A549 (cell line): ENCODE measurements at regions not wholly inside any gene's neighbourhood (a gene's known extent, or its start where the extent isn't known, plus 50 kb on each side); places are given as distances from the start of the nearest gene placed in this dataset.

Experiments
- ATAC-seq, 2 experiments: fragments of 200-7000 bp in 1 of 2; fragments of >200 bp in 1 of 2; cut with Nextera tagmentation in 1 of 2; cut with Tn5 transposase in 1 of 2; 3 replicates each; pipeline versions ENCODE4 v1.8.0 to v1.9.1; 2018 to 2020; ENCODE audit warnings: mild to moderate bottlenecking in 1 of 2, moderate library complexity in 1 of 2
- CTCF ChIA-PET: fragments of 300-600 bp; sonication (Branson Sonifier 250); formaldehyde crosslinking; extraction: SDS; loops from one replicate; lab custom pipeline; 2021; ENCODE audit warnings: antibody characterized with exemption, inconsistent platforms; lab: Yijun Ruan, JAX
- POLR2A ChIA-PET: fragments of 350-600 bp; formaldehyde crosslinking; extraction: SDS; loops from one replicate; lab custom pipeline; 2021; ENCODE audit warnings: antibody characterized with exemption, inconsistent platforms; lab: Yijun Ruan, JAX
- DNase-seq, 2 experiments: peaks; one replicate each; pipeline versions ENCODE4 v3.0.0 to v3.0.0-alpha.2; 2011 to 2016; ENCODE audit warnings: low read depth in 1 of 2, low spot score in 1 of 2
- FAIRE-seq: peaks from 2 replicates; lab custom pipeline; 2011; peaks lifted over from hg19 to GRCh38; lab: Jason Lieb, UNC
- H3K27ac ChIP-seq, 2 experiments: fragments of >200 bp; sonication (Bioruptor Twin); formaldehyde crosslinking; 3 replicates each; pipeline ENCODE4 v1.5.1; 2016 to 2017
- H3K4me1 ChIP-seq: fragments of >200 bp; sonication (Bioruptor Twin); formaldehyde crosslinking; 3 replicates; pipeline ENCODE4 v1.6.1; 2016
- H3K4me2 ChIP-seq: fragments of >200 bp; sonication (Bioruptor Twin); formaldehyde crosslinking; 3 replicates; pipeline ENCODE4 v1.6.1; 2016
- H3K4me3 ChIP-seq: fragments of >200 bp; sonication (Bioruptor Twin); formaldehyde crosslinking; 3 replicates; pipeline ENCODE4 v1.5.1; 2016
- H3K9me3 ChIP-seq: fragments of >200 bp; sonication (Bioruptor Twin); formaldehyde crosslinking; 3 replicates; pipeline ENCODE4 v1.6.1; 2016
- CBX2 ChIP-seq: fragments of 200-600 bp; sonication (generic); IDR thresholded peaks from 2 replicates; pipeline ENCODE4 v1.6.1; 2016; ENCODE audit warnings: low read depth, mild to moderate bottlenecking, borderline replicate concordance
- CHD4 ChIP-seq: fragments of 200-600 bp; sonication (generic); IDR thresholded peaks from 2 replicates; pipeline ENCODE4 v1.6.1; 2016; ENCODE audit warnings: antibody characterized with exemption, mild to moderate bottlenecking, borderline replicate concordance
- EHF ChIP-seq: fragments of 250-450 bp; sonication (Bioruptor Pico); IDR thresholded peaks from 2 replicates; pipeline ENCODE4 v1.5.0; 2020; ENCODE audit warnings: mild to moderate bottlenecking
- FOSB ChIP-seq: fragments of 250-450 bp; sonication (Bioruptor Pico); IDR thresholded peaks from 2 replicates; pipeline ENCODE4 v1.5.0; 2020; ENCODE audit warnings: mild to moderate bottlenecking, moderate library complexity
- HDAC2 ChIP-seq: fragments of 200-600 bp; sonication (generic); IDR thresholded peaks from 2 replicates; pipeline ENCODE4 v1.6.1; 2016
- KDM1A ChIP-seq: fragments of 200-600 bp; sonication (generic); IDR thresholded peaks from 2 replicates; pipeline ENCODE4 v1.6.1; 2016; ENCODE audit warnings: low read depth, mild to moderate bottlenecking
- KDM5A ChIP-seq: fragments of 200-600 bp; sonication (generic); IDR thresholded peaks from 2 replicates; pipeline ENCODE4 v1.6.1; 2016; ENCODE audit warnings: antibody characterized with exemption, mild to moderate bottlenecking
- MYC ChIP-seq: IDR thresholded peaks from 2 replicates; pipeline ENCODE4 v1.6.1; 2012; ENCODE audit warnings: mild to moderate bottlenecking, inconsistent platforms, low read length, improper control_type of control experiment, borderline replicate concordance
- NFE2L2 ChIP-seq: fragments of 150-350 bp; conservative IDR thresholded peaks from 2 replicates; pipeline ENCODE4 v1.6.1; 2014; ENCODE audit warnings: low read length
- PHF8 ChIP-seq: fragments of 200-600 bp; sonication (generic); IDR thresholded peaks from 2 replicates; pipeline ENCODE4 v1.6.1; 2016; ENCODE audit warnings: low read depth, mild to moderate bottlenecking, antibody characterized with exemption, moderate library complexity, borderline replicate concordance
- POLR2AphosphoS2 ChIP-seq: conservative IDR thresholded peaks from 2 replicates; pipeline ENCODE4 v1.6.1; 2012; ENCODE audit warnings: low read length, improper control_type of control experiment, inconsistent platforms
- RARB ChIP-seq: fragments of 250-450 bp; sonication (Bioruptor Pico); IDR thresholded peaks from 2 replicates; pipeline ENCODE4 v1.8.0; 2021; ENCODE audit warnings: mild to moderate bottlenecking, moderate library complexity
- REST ChIP-seq: fragments of 200-600 bp; sonication (generic); IDR thresholded peaks from 2 replicates; pipeline ENCODE4 v1.6.1; 2016; ENCODE audit warnings: antibody characterized with exemption, mild to moderate bottlenecking, moderate library complexity
- SMC3 ChIP-seq: fragments of >200 bp; sonication (Bioruptor Twin); formaldehyde crosslinking; IDR thresholded peaks from 3 replicates; pipeline ENCODE4 v1.6.1; 2018; ENCODE audit warnings: inconsistent platforms
- TFCP2L1 ChIP-seq: fragments of 250-450 bp; sonication (Bioruptor Pico); IDR thresholded peaks from 2 replicates; pipeline ENCODE4 v1.5.0; 2021; ENCODE audit warnings: mild to moderate bottlenecking
- ZC3H11A ChIP-seq: fragments of 450-650 bp; IDR thresholded peaks from 2 replicates; pipeline ENCODE4 v1.6.1; 2014; ENCODE audit warnings: antibody characterized with exemption, mild to moderate bottlenecking
- WGBS: methylation state at CpG from one replicate; pipeline ENCODE4 v1.1.6; 2017; ENCODE audit errors: missing lambda C conversion rate; 5-methylcytosine and 5-hydroxymethylcytosine counted together
- TF ChIP-seq, protein P1 (sequence below): fragments of 250-450 bp; sonication (Bioruptor Pico); IDR thresholded peaks from 2 replicates; pipeline ENCODE4 v1.5.0; 2020; ENCODE audit warnings: low read depth, mild to moderate bottlenecking, moderate library complexity
- TF ChIP-seq, protein P2 (sequence below): fragments of 250-450 bp; sonication (Bioruptor Pico); IDR thresholded peaks from 2 replicates; pipeline ENCODE4 v1.5.0; 2021; ENCODE audit warnings: mild to moderate bottlenecking, moderate library complexity, borderline replicate concordance

DNA sequence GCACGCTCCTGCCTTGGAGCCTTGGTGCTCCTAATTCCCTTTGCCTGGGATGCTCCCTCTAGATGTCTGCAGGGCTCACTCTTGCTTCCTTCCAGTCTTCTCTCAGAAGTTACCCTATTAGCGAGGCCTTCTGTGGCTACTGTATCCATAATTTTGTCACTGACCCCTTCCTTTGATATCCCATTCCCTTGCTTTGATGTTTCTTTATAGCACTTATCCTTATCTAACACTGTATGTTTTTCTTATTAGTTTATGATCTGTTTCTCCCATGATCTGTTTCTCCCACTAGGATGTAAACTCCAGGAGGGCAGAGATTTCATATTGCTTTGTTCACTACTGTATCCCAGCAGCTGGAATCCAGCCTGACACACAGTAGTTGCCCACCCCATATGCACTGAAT is 263.4 kb downstream of the FOXD2 start:
- Histone ChIP-seq H3K4me1 (no peaks in the 10 kb centered on the region), H3K9me3 (no peaks in the 10 kb centered on the region), H3K4me2 (no peak overlapping the region), H3K27ac (no peak overlapping the region), H3K4me3 (no peak overlapping the region)
- TF ChIP-seq CBX2 (no peak), TFCP2L1 (CRISPR knock-in tag) (no peak), FOSB (no peak), RARB (CRISPR knock-in tag) (no peak)
- TF ChIP-seq, protein P1, sequence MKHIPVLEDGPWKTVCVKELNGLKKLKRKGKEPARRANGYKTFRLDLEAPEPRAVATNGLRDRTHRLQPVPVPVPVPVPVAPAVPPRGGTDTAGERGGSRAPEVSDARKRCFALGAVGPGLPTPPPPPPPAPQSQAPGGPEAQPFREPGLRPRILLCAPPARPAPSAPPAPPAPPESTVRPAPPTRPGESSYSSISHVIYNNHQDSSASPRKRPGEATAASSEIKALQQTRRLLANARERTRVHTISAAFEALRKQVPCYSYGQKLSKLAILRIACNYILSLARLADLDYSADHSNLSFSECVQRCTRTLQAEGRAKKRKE (CRISPR knock-in tag), result no peak
- ATAC-seq, result no peak
- FAIRE-seq, result no peak
- 85% methylated on average over 2 of the region's 2 CpGs for WGBS
- ChIA-PET POLR2A (no interaction called here), CTCF (interaction anchor here (2.0 to 13.2 kb wide), 2 partner anchors 9 to 268 kb away, joined by 7 to 296 read pairs; partner anchors contain the start of gene FOXD2)
- no peak for DNase-seq

DNA sequence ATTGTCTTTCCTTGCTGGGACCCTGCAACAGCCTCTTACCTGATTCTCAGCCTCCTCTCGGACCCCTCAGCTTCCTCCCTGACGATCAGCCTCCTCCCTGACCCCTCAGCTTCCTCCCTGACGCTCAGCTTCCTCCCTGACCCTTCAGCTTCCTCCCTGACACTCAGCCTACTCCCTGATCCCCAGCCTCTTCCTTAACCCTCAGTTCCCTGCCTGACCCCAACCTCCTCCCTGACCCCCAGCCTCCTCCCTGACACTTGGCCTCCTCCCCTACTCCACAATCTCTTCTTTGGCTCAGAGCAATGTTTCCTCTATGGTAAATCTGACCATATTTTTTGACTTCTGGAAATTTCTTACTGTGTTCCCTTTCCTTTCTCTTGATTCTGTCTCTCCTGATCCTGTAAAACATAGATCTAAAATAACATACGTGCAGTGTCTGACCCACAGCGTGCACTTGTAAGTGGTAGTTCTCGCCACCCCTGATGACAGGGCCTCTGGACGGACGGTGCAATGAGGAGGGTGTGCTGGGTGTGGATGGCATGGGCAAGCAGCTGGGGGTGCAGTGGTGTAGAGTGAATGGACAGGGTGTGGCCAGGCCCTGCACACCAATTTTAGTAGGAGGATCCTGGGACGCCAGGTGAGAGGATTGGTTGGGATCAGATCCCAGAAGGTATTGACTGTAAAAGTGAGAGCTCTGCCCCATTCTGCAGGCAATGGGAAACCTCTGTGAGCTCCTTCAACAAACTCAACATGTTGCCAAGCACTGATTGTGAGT is 264.1 kb downstream of the FOXD2 start:
- ATAC-seq, result no peak
- H3K9me3 ChIP-seq, result no peaks in the 10 kb centered on the region
- no peaks in the 10 kb centered on the region for H3K4me1 ChIP-seq
- CTCF ChIA-PET, result interaction anchor here (1.3 to 13.2 kb wide), 3 partner anchors 9 to 269 kb away, joined by 4 to 296 read pairs (median 7); partner anchors contain the start of gene FOXD2
- POLR2A ChIA-PET, result no interaction called here
- no peak for FAIRE-seq
- H3K27ac ChIP-seq, result no peak overlapping the region
- H3K4me3 ChIP-seq, result no peak overlapping the region
- no peak overlapping the region for H3K4me2 ChIP-seq
- TF ChIP-seq KDM1A (no peak), EHF (no peak), REST (no peak), NFE2L2 (no peak), POLR2AphosphoS2 (no peak), HDAC2 (no peak), PHF8 (no peak), ZC3H11A (no peak)
- no peak for DNase-seq
- WGBS, result 84% methylated on average over 9 of the region's 9 CpGs

GRCh38 chr1:47703156-47703825 is 265.4 kb downstream of the FOXD2 start:
- ChIA-PET CTCF (interaction anchor here (0.7 to 13.2 kb wide), 8 partner anchors 8 to 278 kb away, joined by 3 to 296 read pairs (median 4); partner anchors contain the start of gene FOXD2), POLR2A (no interaction called here)
- Histone ChIP-seq H3K9me3 (no peaks in the 10 kb centered on the region), H3K4me3 (no peak overlapping the region), H3K27ac (no peak overlapping the region), H3K4me1 (no peaks in the 10 kb centered on the region), H3K4me2 (no peak overlapping the region)
- no peak for TF ChIP-seq KDM5A
- TF ChIP-seq, protein P2, sequence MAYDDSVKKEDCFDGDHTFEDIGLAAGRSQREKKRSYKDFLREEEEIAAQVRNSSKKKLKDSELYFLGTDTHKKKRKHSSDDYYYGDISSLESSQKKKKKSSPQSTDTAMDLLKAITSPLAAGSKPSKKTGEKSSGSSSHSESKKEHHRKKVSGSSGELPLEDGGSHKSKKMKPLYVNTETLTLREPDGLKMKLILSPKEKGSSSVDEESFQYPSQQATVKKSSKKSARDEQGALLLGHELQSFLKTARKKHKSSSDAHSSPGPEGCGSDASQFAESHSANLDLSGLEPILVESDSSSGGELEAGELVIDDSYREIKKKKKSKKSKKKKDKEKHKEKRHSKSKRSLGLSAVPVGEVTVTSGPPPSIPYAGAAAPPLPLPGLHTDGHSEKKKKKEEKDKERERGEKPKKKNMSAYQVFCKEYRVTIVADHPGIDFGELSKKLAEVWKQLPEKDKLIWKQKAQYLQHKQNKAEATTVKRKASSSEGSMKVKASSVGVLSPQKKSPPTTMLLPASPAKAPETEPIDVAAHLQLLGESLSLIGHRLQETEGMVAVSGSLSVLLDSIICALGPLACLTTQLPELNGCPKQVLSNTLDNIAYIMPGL (CRISPR knock-in tag), result no peak
- no peak for TF ChIP-seq CBX2
- no peak for TF ChIP-seq CHD4
- no peak for TF ChIP-seq FOSB
- TF ChIP-seq MYC, result no peak
- no peak for TF ChIP-seq SMC3
- FAIRE-seq (no peak), ATAC-seq (no peak), DNase-seq (no peak)
- 70% methylated on average over 8 of the region's 9 CpGs for WGBS
